GM18951 (cell line): ENCODE measurements at regions not wholly inside any gene's neighbourhood (a gene's known extent, or its start where the extent isn't known, plus 50 kb on each side); places are given as distances from the start of the nearest gene placed in this dataset.
"Not testable (repeated sequence)": the region's sequence is repeated elsewhere in the genome, so short reads cannot be mapped to it uniquely, and the experiment has no call there.

ENCODE experiments used
- POLR2A ChIP-seq: IDR thresholded peaks from 4 replicates; pipeline ENCODE4 v1.6.1; 2011; ENCODE audit warnings: mild to moderate bottlenecking; ENCODE audit not compliant: insufficient read length, insufficient read depth; ENCODE audit errors: extremely low read depth
- in situ Hi-C: fragments of 300-500 bp; cut with MboI; formaldehyde crosslinking; loops from one replicate; pipeline ENCODE4 v1.12.0; 2022; ENCODE audit warnings: low sequenced_read_pairs, mixed read lengths, inconsistent platforms; ENCODE audit not compliant: unreplicated experiment

- no peak for TF ChIP-seq POLR2A
- in situ Hi-C loops: no loop called here
Measured at GRCh38 chr6:14575961-14576360, 458.4 kb downstream of the CD83 start.

DNA sequence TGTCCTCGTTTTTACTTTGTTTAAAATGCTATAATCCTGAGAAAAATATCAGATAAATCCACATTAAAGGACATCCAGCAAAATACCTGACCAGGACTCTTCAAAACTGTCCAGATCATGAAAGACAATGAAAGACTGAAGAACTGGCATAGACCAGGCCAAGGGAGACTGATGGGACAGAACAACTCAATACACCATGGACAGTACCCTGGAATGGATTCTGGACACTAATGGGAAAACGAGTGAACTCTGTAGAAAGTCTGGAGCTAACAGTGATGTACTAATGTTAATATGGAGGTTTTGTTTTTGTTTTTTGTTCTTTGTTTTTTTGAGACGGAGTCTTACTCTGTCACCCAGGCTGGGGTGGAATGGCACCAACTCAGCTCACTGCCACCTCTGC, 461.4 kb downstream of the CD83 start:
- in situ Hi-C loops: no loop called here
- no peak for TF ChIP-seq POLR2A

- TF ChIP-seq POLR2A: no peak
- in situ Hi-C loops: no loop called here
Measured at GRCh38 chr6:14582749-14583148, 465.2 kb downstream of the CD83 start.

GRCh38 chr6:14583826-14584225, 466.3 kb downstream of the CD83 start:
- in situ Hi-C loops: no loop called here
- TF ChIP-seq POLR2A: no peak

DNA sequence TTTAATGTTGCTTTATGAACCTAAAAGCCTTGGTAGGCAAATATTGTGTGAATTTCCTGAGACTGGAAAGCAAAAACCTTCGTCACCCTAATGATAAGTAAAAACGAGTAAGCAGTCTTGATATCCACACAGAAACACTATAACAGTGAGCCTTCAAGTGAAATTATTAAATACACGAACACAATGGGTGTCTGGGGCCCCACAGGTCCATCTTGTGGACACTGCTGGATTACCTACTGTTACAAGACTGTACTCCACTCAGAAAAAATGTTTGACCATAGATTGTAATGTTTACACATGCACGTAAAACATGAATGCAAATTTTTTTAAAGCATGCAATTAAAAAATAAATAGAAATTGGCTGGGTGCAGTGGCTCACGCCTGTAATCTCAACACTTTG, 466.9 kb downstream of the CD83 start:
- TF ChIP-seq POLR2A: no peak
- in situ Hi-C loops: no loop called here

GRCh38 chr6:14585689-14586088, 468.1 kb downstream of the CD83 start:
- no peak for TF ChIP-seq POLR2A
- in situ Hi-C loops: no loop called here

GRCh38 chr6:14589175-14589574, 471.6 kb downstream of the CD83 start:
- no peak for TF ChIP-seq POLR2A
- in situ Hi-C loops: no loop called here

GRCh38 chr6:14590586-14590985, 473.0 kb downstream of the CD83 start:
- in situ Hi-C loops: no loop called here

GRCh38 chr6:14591998-14592397, 474.4 kb downstream of the CD83 start:
- in situ Hi-C loops: no loop called here
- no peak for TF ChIP-seq POLR2A

More at GRCh38 chr6:14590586-14590985, 473.0 kb downstream of the CD83 start:
- TF ChIP-seq POLR2A: no peak

DNA sequence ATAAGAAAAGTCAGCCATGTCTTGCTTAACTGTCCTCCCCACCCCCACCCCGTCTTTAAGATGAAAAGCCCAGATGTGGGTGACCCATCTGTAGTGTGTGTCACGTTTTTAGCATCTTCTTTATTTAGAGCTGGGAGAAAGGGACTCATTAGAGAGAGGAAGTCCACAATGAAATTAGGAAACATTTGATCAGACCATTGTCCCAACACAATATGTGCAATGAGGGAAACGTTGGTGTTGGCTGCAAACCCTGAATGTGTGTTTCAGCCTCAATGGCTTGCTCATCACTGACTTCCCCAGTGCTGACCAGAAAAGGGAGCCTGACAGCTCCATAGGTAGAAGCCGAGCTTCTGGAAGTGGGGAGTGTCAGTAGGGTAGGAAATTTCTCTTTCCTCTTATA, 475.7 kb downstream of the CD83 start:
- in situ Hi-C loops: no loop called here
- no peak for TF ChIP-seq POLR2A

DNA sequence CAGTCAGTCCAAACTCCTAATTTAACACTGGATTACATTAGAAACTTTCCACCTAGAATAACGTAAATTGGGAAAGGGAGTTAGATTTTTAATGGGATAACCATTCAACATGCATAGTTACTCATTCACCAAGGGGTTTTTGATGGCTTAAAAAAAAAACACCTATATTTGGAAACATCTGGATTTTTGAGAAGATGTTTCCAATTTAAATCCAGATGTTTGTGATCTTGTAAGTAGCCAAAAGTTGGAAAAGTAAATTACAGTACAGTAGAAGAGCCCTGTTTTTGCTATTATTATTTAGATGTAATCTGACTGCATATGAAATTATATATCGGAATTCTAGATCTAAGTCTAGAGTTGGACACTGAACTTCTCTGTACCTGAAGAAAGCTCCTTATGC, 478.2 kb downstream of the CD83 start:
- in situ Hi-C loops: no loop called here
- no peak for TF ChIP-seq POLR2A

GRCh38 chr6:14596410-14596809, 478.8 kb downstream of the CD83 start:
- TF ChIP-seq POLR2A: no peak
- in situ Hi-C loops: no loop called here

DNA sequence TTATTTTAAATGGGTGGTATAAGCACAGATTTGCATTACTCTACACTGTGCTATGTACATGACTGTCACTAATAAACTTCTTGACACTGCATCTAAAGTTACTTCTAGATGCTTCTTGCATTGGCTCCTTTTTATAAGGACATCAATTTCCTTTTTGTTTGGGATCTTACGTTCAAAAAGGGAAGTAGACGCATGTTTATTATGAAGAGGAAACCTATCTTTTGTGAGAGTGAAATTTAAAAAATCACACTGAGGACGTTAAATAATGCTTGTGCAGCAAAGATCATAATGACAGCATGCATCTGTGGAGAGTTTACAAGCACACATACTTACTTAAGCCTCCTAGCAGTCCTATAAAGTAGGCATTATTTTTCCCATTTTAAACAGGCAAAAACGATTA, 479.5 kb downstream of the CD83 start:
- in situ Hi-C loops: no loop called here
- no peak for TF ChIP-seq POLR2A

DNA sequence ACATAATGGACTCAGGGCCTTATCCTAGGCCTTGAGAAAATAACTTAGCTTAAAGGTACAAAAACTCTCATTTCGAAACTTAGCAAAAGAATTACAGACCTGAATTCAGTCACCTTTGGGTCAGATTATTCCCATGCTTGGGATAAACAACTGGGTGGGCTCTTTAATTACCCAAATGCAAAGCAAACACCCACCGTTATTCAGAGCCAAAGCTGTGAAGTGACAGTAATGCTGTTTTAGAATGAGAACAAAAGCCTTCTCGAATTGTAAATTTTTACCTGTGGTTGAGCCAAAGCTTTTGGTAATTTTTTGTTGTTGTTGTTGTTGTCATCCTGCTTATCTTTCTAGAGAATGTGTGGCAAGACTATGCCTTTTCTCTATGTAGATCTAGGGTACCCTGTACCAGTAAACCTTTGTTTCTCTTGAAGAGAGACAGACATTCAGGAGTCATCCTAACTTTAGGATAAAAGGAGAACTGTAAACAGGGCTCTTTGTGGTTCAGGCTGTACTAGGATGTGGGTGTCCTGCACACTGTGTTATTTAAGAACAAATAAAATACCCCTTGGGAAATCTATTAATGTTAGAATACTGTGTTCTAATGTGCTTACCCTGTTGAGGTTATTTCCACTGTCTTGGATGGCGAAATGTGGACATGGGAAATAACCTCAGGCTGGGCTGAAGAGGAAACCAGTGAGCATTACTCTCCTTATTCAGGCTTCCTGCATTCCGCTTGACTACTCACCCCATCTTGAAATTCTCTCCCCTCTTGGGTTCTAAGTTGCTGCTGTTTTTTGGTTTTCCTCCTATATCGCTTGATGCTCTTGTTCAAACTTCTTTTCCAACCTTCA, 480.7 kb downstream of the CD83 start:
- no peak for TF ChIP-seq POLR2A
- in situ Hi-C loops: no loop called here

GRCh38 chr6:14600306-14600705, 482.7 kb downstream of the CD83 start:
- in situ Hi-C loops: not testable (repeated sequence)

GRCh38 chr6:14601490-14601889, 483.9 kb downstream of the CD83 start:
- TF ChIP-seq POLR2A: no peak
- in situ Hi-C loops: no loop called here
